HG03575 (cell line): ENCODE measurements at regions not wholly inside any gene's neighbourhood (a gene's known extent, or its start where the extent isn't known, plus 50 kb on each side); places are given as distances from the start of the nearest gene placed in this dataset.

Experiments
- ATAC-seq: cut with Tn5 transposase; IDR thresholded peaks from one replicate; pipeline ENCODE4 v1.9.1; 2021; ENCODE audit not compliant: unreplicated experiment, insufficient number of reproducible peaks, low FRiP score; ENCODE audit errors: extremely low read depth

DNA sequence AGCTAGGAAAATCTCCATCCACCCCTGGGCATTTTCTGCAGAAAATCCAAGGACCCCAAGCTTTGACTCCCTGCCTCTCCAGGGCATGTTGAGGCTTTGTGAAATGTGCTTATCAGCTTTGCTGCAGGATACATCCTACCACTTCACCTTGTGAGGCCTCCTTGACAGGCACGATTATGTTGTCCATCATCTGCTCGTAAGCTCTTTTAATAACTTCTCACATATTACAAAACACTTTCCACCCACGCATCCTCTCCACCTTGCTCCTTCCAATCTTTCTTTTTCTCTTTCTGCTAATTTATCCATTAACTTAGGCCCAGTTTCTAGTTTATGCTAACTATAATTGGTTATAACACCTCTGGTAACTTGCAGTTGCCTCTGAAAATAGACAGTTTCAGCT is 147.0 kb upstream of the MTNR1B start:
- no peak for ATAC-seq

DNA sequence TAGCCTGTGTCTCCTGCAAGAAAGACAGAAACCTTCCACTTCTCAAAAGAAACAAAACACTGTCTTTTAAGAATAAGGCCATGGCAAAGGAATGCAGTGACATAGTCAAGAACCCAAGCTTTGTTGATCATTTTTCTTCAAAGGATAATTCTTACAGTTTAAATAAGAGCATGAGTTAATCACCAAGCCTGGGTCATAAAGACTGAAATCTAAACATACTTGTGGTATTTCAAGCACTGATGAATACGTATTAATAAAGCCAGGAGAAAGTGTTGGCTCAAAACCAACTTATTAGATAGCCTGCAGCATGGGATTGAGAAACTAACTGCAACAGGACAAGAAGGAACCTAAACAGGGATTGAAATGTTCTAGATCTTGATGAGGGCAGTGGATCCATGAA is 143.3 kb upstream of the MTNR1B start:
- no peak for ATAC-seq

DNA sequence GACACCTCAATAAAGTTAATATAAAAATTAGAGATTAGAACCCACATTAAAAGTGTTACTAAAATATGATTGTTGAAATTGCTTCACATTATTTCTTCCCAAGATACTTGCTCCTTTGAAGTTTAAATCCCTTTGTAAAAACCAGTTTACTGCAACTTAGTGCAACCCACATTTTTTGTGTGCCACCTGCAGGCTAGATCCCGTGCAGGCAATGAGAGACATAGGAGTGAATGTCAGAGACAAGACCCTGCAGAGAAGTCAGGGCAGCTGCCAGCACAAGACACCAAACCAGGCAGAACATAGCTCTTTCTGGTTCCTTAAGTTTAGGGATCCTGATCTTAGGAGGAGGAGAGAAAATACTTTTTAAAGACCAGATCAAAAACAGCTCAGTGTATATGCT is 142.8 kb upstream of the MTNR1B start:
- ATAC-seq: no peak

DNA sequence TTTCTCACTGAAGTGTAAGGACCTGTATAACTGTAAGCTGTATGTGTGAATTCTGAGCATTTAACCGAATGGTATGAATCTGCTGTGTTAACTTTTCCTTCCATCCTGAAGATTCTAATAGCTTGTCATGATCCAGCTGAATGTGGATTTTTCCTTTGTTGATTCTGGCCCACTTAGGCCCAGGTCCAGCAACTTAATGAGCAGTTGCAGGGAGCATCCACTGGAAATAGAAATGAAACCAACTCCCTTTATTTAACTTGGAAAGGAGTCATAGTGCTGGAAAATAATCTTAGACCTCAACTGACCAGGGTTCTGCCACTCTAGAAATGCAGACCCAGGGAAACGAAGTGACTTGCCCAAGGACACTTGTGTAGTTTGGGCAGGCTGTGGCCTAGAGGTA is 142.3 kb upstream of the MTNR1B start:
- ATAC-seq: no peak

DNA sequence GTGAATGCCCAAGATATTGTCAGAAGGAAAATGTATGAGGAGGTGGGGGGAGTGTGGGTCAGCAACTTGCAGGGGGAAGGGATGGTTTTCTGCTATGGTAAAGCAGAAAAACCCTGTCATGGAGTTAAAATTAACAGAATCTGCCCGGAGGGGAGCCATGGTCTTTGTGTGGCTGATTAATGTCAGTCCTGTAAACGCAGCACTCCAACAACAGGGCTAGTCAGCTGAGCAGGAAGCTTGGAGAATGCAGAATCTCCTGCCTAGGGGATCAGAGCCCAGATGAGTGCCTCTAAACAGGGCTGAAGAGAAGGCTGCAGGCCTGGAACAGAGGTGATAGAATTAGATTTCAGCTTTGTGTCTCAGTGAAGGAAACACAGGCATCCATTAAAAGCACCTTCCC is 140.9 kb upstream of the MTNR1B start:
- no peak for ATAC-seq

DNA sequence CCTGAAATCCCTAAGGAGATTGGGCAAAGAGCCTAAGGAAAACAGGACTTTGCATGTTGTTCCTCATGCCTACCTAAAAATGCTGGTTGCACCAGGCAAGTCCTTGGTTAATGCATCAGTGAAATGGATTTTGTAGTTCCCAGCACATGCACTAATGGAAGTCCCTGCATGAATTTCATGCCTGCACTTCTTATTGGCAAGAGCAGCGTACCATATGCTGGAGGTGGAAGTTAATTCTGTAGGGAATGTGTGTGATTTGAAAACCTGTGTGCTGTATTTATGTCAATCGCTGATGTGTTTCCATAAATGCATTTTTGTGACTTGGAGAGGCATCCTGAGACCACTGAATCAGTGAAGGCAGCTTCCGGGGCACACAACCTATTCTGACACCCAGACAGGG is 140.3 kb upstream of the MTNR1B start:
- ATAC-seq: no peak

DNA sequence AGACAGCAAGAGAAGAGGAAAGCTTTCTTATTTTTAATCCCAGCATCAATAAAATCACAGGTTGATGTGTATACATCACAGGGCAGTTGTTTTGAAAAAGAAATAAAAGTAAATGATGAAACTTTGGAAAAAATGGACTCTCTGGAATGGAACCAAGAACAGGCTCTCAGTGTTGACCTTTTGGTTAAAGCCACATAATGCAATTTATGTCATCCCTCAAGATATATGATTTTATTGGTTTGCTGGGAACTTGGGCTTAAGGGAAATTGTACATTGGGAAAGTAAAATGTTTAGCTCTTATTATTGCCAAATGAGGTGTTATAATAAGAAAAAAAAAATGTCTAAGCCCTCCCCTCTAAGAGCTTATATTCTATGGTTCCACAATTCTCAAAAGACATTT is 139.8 kb upstream of the MTNR1B start:
- no peak for ATAC-seq

DNA sequence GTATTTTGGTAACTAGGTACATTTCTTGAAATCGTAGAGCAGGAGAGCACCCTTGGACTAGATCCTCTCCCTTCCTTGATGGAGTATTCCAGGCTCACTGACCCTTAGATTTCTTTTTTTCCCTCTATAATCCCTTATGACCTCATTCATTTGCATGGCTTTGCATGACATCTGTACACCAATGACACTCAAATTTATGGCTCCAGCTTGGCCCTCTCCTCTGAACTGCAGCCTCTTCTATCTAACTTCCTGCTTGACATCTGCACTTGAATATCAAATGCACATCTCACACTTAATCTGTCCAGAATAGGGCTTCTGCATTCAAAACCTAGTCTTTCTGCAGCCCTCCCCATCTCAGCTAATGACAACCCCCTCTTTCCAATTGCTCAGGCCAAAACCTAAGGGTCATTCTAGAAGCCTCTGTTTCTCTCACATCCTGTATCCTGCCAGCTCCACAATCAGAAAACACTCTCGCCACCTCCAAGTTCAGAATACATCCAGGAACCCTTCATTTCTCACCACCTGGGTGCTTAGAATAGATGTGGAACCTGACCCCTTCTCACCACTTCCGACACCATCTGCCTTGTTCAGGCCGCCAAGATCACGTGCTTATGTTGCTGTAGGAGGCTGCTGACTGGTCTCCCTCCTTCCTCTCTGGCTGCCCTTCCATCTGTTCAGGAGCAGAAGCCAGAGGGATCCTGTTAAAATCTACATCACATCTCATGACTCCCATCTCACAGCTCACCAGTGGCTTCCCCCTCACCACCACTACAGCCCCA is 138.9 kb upstream of the MTNR1B start:
- no peak for ATAC-seq

DNA sequence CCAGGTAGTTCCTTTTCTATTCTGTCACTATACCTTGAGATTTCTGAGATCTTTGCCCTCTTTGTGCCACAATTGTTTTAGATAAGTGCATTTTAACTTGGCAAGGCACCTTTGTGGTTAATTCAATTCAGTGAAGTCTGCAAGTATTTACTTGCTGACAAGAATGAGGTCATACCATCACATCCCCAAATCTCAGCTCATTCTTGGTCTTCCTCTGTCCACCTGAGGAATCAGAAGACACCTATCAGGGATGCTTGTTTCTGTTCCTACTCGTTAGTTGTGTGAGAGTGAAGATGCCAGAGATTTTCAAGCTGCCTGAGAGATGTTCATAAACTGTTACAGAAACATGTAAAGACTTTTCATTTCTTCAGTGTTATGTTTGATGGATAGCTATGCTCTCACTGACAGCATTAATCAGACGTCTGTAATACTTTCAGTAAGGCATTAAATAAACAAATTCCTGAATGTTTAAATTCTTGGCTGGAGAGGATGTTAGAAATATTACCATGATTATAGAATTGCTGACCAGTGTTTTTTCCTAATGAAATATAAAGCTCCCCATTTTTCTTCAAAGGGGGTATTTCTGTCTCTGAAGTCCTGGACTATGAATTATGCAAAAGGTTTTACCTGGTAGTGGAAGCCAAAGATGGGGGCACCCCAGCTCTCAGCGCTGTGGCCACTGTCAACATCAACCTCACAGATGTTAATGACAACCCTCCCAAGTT is 135.0 kb upstream of the MTNR1B start:
- ATAC-seq: no peak

DNA sequence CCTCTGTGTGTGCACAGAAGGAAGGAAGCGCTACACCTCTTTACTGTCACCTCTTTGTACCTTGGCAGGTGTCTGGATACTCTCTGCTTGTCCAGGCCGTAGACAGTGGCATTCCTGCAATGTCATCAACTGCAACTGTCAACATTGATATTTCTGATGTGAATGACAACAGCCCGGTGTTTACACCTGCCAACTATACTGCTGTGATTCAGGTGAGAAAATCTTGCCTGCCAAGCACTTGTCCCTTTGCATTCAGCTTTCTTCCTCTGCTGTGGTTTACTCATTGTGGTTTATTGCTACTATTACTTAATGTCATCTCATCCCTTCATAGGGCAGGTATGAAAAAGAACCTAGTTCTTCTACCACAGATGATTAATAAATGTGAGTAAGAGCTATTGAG is 131.9 kb upstream of the MTNR1B start:
- no peak for ATAC-seq

DNA sequence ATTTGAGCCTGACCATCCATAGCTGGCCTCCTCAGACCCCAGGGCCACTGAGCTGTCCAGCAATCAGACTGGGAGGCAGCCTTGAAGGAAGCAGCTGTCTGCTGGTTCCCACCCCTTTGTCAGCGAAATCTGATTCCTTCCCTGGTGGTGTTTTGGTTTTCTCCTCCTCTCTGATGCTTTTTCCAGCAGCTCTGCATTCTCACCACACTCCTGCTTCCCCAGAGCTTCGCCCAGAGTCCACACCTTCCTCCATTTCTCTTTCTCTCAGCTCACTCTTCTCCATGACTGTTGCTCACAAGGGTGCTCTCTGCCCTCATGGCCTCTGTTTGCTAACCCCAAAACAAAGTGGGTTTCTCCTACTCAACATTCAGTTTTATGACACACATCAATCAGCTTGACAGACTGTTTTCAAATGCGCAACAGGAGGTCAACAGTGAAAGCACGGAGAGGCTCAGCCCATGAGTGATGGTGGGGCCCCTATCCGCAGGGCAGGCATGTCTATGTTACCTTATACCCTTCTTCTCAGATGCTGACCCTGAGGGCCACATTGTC is 130.6 kb upstream of the MTNR1B start:
- ATAC-seq: no peak

DNA sequence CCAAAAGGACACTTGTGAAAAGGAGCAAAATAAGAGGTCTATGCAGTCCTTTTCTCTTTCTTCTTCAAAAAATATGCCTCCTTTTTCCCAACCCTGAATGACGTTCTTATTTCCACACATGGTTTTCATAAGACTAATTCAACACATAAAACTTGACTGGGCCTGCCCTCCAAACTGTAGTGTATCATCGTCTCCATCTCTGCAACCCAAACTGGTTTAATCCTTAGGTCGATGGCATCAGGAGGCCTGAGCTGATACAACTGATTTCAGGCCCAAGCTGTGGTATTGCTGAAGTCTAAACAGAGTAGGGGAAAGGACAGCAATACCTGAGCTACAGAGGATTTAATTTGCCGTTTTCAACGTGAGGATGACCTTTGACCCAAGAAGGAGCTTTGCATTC is 130.0 kb upstream of the MTNR1B start:
- ATAC-seq: no peak

DNA sequence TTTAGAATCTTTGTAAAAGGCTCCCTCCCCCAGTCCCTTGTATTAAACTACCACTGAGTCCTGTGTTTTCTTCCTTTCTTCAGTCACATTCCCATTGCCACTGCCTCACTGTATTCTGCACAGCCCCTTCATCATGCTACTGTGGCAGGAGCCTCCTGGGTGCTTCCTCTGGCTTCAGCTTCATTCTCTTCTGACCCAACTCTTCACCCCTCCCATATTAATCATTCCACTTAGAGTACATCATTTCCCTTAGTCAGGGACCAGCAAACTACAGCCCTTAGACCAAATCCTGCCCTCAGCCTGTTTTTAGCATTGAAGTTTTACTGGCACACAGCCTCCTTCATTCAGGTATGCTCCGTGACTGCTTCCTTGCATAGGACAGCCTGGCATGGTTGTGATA is 127.7 kb upstream of the MTNR1B start:
- no peak for ATAC-seq

DNA sequence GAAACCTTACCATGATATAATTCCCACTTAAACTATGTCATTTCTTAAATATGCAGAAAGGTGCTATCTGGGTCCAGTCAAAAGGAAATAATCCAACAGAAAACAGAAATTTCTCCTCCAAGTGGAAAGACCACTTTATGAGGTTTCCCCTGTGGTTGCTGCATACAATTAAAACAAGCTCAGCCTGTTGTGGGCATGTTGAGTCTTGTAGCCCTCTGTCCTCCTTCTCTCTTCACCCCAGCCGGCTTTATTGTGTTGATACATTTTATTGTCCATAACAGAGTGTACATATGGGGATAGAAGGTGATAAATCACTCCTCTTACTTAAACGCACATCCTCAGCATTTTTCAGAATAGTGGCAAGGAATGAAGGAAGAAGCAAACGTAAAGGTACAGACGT is 126.0 kb upstream of the MTNR1B start:
- no peak for ATAC-seq

DNA sequence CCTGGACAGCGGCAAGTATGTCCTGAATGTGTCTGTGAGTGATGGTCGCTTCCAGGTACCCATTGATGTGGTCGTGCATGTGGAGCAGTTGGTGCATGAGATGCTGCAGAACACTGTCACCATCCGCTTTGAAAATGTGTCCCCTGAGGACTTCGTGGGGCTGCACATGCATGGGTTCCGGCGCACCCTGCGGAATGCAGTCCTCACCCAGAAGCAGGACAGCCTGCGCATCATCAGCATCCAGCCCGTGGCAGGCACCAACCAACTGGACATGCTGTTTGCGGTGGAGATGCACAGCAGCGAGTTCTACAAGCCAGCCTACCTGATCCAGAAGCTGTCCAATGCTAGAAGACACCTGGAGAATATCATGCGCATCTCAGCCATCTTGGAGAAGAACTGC is 125.3 kb upstream of the MTNR1B start:
- no peak for ATAC-seq

DNA sequence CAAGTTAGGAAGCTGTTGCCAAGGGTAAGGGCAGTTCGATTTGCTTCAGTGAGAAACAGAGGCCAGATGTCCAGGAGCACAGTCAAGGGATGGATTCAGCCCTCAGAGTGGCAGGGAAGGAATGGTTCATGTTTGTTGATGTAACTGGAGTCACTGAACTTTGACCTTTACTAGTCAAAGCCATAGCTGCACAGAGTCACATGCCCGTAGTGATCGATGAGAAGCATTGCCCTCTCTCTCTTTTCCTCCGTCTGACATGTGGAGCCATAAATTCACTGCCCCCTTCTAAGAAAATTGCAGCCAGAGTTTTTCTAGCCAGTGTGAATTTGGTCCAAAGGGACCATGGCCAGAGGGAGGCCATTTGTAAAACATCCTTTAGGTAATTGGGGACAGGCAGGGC is 124.1 kb upstream of the MTNR1B start:
- no peak for ATAC-seq

DNA sequence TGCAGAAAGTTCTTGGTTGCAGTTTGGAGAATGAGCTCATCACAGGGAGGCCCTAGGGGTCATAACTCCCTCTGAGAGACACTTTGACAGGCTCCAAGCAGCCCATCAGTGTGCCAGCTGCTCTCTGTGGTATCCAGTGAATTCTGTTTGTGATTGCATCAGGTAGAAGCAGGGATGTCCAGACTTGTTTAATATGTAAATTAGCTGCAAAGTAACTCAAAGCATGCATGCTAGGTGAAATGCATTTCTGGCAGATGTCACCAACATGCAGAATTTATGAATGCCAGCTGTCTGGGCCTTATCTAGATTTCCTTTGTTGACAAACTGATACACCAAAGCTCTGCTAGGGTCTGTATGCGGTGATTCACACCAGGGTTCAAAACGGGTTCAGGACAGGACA is 123.6 kb upstream of the MTNR1B start:
- ATAC-seq: no peak

DNA sequence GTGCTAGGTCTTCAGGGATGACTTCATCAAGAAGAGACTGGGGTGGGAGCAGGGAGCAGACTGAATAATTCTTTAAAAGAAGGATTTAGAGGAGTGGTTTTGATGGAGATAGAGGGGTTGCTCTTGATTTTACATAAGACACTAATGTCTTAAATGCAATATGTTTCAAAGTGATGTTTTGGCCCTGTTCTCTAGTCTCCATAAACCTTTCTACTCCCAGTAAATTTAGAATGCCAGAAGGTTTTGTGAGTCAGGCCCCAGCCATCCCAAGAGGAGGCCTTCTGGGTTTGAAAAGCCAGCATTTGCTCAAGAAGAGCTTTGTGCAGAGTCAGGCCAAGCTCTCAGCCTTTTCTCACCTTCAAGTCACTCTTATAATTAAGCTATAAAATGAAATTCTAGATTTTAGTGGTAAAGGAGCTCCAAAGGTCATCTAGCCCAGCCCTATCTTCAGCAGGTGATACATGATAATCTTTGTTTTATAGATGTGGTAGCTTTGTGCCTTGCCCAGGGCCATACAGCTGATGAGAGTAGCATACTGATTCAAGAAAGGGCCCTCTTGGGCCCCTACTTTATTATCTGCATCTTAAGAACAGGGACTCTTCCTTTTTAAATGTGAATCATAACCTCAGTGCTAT is 122.8 kb upstream of the MTNR1B start:
- ATAC-seq: no peak

DNA sequence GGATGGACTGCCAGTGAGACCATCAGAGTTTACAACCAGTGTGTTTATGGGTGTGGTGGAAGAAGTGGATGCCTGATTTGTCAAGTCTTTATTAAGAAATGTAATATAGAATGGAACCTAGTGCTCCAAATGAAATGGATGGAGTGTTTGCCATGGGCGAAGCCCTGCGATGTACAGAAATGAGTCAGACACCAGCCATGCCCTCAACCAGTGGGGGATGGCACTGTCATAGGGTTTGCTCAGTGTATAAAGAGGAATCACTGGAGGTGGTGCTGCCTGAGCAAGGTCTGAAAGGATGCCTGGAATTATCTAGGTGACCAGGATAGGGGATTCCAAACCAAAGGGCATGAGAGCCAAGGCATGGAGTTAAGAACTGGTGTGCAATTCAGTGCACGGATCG is 120.9 kb upstream of the MTNR1B start:
- ATAC-seq: no peak

DNA sequence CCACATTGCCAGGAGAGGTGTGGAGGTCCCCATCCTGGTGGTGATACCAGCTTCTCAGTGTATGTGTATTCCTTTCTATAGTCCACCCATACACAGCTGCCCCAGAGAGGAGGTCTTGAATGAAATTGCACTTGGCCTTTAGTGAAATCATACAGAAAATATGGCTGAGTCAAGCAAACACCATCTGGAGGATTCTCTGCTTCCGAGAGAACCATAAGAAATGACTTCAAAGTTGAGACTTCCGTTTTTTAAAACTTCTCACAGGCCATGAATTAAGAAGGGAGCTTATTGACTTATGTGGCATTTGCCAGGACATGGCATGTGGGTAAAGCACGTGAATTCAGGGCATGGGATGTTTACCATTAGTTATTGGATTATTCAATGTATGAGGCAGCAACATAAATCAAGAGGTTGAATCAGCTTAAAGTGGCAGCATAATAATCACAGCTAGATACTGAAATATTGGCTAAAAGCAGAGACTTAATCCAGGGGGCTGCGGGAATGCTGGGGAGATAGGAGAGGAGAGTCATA is 119.1 kb upstream of the MTNR1B start:
- ATAC-seq: no peak
